LNCAP (cell line): ENCODE measurements at regions not wholly inside any gene's neighbourhood (a gene's known extent, or its start where the extent isn't known, plus 50 kb on each side); places are given as distances from the start of the nearest gene placed in this dataset.

Experiments used
- TF ChIP-seq, protein P1 (sequence below): fragments of 450-650 bp; IDR thresholded peaks from 2 replicates; pipeline ENCODE4 v1.5.1; 2017; ENCODE audit warnings: mild to moderate bottlenecking

DNA sequence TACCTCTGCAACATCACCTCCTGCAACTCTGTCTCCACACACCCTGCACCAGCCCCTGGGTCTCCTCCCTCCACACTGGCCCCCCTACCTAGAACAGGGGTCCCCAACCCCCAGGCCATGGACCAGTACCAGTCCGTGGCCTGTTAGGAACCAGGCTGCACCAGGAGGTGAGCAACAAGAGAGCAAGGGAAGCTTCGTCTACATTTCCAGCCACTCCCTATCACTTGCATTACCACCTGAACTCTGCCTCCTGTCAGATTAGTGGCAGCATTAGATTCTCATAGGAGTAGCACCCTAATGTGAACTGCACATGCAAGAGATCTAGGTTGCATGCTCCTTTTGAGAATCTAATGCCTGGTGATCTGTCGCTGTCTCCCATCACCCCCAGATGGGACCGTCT, 108.8 kb upstream of the WDR11 start:
- TF ChIP-seq, protein P1, sequence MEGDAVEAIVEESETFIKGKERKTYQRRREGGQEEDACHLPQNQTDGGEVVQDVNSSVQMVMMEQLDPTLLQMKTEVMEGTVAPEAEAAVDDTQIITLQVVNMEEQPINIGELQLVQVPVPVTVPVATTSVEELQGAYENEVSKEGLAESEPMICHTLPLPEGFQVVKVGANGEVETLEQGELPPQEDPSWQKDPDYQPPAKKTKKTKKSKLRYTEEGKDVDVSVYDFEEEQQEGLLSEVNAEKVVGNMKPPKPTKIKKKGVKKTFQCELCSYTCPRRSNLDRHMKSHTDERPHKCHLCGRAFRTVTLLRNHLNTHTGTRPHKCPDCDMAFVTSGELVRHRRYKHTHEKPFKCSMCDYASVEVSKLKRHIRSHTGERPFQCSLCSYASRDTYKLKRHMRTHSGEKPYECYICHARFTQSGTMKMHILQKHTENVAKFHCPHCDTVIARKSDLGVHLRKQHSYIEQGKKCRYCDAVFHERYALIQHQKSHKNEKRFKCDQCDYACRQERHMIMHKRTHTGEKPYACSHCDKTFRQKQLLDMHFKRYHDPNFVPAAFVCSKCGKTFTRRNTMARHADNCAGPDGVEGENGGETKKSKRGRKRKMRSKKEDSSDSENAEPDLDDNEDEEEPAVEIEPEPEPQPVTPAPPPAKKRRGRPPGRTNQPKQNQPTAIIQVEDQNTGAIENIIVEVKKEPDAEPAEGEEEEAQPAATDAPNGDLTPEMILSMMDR, result no peak

DNA sequence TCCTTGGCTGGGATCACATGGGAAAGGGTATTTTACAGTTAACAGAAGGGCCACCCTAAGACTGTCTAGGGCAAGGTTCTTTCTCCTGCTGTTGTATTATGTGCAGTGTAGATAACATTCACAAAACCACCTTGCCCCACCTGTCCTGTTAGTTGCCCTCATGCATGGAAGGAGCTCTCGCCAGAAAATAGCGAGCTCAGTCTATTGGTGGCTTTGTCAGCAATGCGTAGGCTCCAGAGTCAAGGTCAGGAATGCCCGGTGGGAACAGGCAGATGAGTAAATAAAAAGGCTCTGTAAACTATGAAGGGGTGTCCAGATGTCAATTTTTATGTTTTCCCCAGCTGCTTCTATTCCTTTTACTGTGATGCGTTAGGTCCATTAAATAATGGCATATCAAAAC, 107.1 kb upstream of the WDR11 start:
- TF ChIP-seq, protein P1, result no peak

DNA sequence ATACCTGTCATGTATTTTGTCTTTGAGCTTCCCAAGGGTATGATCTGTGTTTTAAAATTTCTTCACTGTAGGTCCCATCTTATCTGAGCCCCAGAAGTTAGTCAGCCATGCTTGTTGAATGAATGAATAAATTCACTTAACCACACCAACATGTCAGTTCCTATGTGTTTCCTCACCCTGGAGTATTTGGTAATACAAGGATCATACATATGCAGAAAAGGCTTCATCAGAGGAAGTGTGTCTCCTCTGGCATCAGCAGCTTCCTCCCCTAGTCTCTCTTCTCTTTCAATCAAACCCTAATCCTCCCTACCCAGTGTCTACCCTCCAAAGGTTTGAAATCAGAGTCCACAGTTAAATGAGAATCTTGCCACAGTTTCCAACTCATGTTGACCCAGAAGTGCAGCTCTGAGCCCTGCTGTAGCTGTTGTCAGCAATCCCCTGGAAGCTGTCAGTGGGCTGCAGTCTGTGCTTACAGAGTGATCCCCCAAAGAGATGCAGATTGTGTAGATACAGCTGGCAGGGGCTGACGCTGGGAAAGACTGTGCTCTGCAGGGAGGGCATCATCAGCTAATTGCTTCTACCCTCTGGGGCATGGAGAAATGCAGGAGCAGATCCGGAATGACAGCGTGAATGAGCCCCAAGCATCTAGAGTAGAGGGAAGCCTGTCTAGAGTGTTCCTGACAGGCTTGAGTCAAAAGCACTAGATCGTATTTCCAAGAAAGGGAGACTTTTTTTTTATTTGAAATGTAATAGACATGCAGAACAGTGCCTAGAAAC, 105.0 kb upstream of the WDR11 start:
- TF ChIP-seq, protein P1, result no peak

DNA sequence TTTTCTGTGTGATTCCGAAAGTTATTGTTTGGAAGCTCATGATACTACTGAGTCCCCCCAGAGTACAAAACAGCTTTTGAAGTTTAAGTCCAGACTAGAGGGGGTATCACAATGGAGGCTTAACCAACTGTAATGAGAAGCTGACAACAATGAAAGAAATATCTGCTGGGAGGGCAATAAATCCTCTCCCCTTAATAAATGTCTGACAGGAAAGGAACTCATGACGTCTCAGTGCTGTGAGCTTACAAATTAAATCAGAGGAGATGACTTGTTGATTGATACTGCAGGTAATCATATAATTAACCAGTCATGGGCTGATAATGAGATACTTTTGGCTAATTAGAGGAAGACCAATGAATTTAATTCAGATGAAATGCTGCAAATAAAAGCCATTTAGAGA, 102.6 kb upstream of the WDR11 start:
- TF ChIP-seq, protein P1, result no peak

DNA sequence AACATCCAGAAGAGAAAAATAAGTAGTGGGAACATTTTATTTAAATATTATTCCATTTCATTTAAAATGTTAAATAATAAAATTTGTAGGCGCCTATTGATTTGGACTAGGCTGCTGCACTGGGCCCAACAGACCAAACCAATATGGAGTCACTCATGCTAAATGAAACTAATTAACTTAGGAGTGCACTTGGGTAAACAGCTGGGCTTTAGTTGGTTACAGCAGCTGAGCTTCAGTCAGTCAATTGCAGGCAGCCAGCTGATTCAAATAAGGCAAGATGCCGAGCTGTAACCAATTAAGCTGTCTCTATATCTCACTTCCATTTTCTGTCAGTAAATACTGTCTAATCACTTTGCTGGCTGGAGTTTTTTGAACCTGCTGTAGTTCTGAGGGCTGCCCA, 102.1 kb upstream of the WDR11 start:
- TF ChIP-seq, protein P1, result no peak

GRCh38 chr10:120749856-120750566, 101.2 kb upstream of the WDR11 start:
- TF ChIP-seq, protein P1, result no peak

DNA sequence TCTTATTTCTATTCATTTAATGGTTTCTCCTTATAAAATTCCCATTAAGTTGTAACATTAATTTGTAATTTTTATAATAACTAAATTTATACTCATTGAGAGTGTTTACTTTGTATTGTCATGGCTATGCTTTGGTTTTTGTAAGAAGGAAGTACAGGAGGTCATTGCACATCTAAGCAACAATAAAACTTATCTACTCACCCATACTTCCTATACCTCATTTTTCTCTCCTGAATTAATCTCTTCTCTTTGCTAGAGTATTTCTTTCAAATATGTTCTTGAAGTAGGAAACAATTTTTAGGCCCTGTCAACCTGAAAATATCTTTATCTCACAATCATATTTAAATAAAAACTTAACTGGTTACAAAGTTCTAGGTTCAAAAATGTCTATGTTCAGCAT, 95.4 kb upstream of the WDR11 start:
- TF ChIP-seq, protein P1, result no peak
